Left ventricle myocardium superior (tissue), 1 donor: ENCODE measurements at regions not wholly inside any gene's neighbourhood (a gene's known extent, or its start where the extent isn't known, plus 50 kb on each side); places are given as distances from the start of the nearest gene placed in this dataset.

Source experiments
- ATAC-seq: fragments of 200-7000 bp; cut with Tn5 transposase; one replicate; pipeline ENCODE4 v1.9.1; 2020; ENCODE audit warnings: mild to moderate bottlenecking, moderate library complexity
- DNase-seq: peaks from one replicate; pipeline ENCODE4 v3.0.0-alpha.2; 2020
- intact Hi-C: fragments of 100-400 bp; cut with micrococcal nuclease; formaldehyde crosslinking; loops from one replicate; pipeline ENCODE4 v1.11.0; 2022
- donor health status: DM: no; HTN: yes; CAD: no; lungs with severe emphysema.

GRCh38 chr22:49100316-49100715, 727.4 kb downstream of the BRD1 start:
- DNase-seq: no peak
- intact Hi-C loops: no loop called here
- ATAC-seq: no peak

DNA sequence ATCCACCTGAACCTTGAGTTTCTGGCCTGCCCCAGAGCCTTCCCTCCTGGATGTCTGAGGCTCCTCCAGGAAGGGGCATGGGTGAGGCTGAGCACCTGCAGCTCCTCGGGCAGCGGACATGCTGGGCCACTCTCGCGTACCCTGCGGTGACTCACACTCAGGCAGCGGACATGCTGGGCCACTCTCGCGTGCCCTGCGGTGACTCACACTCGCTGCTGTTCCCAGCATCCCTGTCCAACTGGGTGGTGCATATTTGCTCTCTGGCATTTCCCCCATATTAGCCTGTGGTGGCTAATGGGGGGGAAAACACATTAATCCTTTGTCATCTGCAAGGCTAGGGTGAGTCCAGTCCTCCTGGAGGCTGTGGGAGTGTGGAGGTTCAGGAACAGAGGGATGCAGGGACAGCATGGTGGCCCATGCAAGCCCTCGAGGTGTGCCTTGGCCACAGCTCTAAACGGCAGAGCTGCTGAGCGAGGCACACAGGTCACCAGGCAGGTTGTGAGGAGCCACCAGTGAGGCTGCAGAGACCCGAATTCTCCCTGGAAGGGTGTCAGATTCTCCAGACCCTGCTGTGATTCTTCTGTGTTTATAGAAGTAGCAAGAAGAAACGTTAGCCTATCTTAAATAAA, 728.1 kb downstream of the BRD1 start:
- no peak for ATAC-seq

GRCh38 chr22:49099089-49099488, 728.6 kb downstream of the BRD1 start:
- ATAC-seq: no peak
- DNase-seq: no peak
- intact Hi-C loops: no loop called here

More for the DNA sequence above, 728.1 kb downstream of the BRD1 start:
- no peak for DNase-seq
- intact Hi-C loops: no loop called here

GRCh38 chr22:49097966-49098365, 729.7 kb downstream of the BRD1 start:
- intact Hi-C loops: no loop called here
- no peak for DNase-seq

GRCh38 chr22:49097171-49097925, 730.3 kb downstream of the BRD1 start:
- no peak for ATAC-seq
- intact Hi-C loops: no loop called here

More at GRCh38 chr22:49097966-49098365, 729.7 kb downstream of the BRD1 start:
- ATAC-seq: no peak

GRCh38 chr22:49096476-49096875, 731.2 kb downstream of the BRD1 start:
- no peak for ATAC-seq
- DNase-seq: no peak
- intact Hi-C loops: no loop called here

More at GRCh38 chr22:49097171-49097925, 730.3 kb downstream of the BRD1 start:
- no peak for DNase-seq

- no peak for ATAC-seq
- no peak for DNase-seq
- intact Hi-C loops: no loop called here
Observed at GRCh38 chr22:49095366-49095765, 732.3 kb downstream of the BRD1 start.

- DNase-seq (no peak), ATAC-seq (no peak)
- intact Hi-C loops: no loop called here
Observed at GRCh38 chr22:49094858-49095257, 732.8 kb downstream of the BRD1 start.

GRCh38 chr22:49094151-49094550, 733.5 kb downstream of the BRD1 start:
- intact Hi-C loops: no loop called here
- DNase-seq: no peak
- ATAC-seq: no peak

DNA sequence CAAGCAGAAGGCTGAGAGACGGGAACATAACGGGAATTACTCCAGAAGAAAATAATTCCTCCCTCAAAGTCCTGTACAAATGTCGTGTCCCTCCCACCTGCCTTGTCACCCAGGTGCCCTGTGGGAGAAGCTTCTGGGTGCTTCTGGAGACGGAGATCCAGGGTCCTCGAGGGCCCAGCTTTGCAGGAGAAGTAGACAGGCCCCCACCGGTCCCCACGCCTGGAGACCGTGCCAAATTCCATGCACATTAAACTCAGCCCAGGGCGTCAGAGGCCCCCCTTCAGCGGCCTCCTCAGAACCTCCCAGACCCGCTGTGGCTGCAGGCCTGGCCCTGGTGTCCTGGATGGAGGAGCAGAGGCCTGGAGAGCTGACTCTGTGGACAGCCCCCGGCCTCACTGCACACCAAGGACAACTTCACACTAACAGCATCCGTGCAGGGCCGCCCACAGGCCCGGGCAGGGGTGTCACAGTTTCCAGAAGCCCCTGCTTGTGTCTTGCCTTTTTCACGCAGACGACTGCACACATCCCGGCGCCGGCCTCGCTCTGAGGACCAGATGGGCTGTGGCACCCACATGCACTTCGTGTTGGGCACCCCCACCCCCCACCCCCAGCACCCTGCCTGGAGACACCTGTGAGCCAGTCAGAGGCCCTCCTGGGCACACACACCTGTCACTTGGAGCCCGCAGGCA, 734.3 kb downstream of the BRD1 start:
- intact Hi-C loops: no loop called here
- ATAC-seq (no peak), DNase-seq (no peak)

GRCh38 chr22:49092716-49093115, 735.0 kb downstream of the BRD1 start:
- intact Hi-C loops: no loop called here
- DNase-seq (no peak), ATAC-seq (no peak)

GRCh38 chr22:49091917-49092545, 735.6 kb downstream of the BRD1 start:
- ATAC-seq (no peak), DNase-seq (no peak)
- intact Hi-C loops: no loop called here

DNA sequence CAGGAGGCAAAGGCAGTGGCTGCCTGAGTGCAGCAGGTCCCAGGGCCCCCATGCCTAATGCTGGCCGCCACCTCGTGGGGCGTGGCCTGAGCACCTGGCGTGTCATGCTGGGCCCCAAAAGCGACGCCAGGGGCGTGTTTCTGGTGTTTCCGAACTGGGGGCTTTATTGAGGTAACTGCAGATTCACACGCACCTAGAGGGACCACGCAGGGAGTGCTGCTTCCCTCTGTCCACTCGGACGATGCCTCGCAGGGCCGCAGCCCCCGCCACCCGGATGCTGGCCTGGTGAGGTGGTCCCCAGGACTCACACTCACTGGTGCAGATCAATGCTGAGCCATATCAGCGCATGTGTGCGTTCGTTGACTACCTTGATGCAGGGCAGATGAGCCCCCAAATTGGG, 736.2 kb downstream of the BRD1 start:
- DNase-seq (no peak), ATAC-seq (no peak)
- intact Hi-C loops: no loop called here

DNA sequence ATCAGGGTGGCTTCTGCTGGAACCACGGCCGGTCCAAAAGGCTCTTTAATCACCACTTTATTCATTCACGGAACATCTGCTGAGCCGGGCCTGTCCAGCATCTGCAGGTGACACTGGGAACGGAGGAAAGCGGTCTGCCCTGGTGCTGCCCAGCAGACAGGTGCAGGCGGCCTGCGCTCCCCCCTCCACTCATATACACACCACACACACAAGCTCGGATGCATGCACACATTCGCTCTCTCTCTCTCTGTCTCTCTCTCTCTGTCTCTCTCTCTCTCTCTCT, 736.9 kb downstream of the BRD1 start:
- intact Hi-C loops: no loop called here
- DNase-seq (no peak), ATAC-seq (no peak)

GRCh38 chr22:49090061-49090852, 737.4 kb downstream of the BRD1 start:
- intact Hi-C loops: no loop called here

GRCh38 chr22:49088801-49089791, 738.6 kb downstream of the BRD1 start:
- DNase-seq (no peak), ATAC-seq (no peak)

More at GRCh38 chr22:49090061-49090852, 737.4 kb downstream of the BRD1 start:
- ATAC-seq: no peak
- no peak for DNase-seq

DNA sequence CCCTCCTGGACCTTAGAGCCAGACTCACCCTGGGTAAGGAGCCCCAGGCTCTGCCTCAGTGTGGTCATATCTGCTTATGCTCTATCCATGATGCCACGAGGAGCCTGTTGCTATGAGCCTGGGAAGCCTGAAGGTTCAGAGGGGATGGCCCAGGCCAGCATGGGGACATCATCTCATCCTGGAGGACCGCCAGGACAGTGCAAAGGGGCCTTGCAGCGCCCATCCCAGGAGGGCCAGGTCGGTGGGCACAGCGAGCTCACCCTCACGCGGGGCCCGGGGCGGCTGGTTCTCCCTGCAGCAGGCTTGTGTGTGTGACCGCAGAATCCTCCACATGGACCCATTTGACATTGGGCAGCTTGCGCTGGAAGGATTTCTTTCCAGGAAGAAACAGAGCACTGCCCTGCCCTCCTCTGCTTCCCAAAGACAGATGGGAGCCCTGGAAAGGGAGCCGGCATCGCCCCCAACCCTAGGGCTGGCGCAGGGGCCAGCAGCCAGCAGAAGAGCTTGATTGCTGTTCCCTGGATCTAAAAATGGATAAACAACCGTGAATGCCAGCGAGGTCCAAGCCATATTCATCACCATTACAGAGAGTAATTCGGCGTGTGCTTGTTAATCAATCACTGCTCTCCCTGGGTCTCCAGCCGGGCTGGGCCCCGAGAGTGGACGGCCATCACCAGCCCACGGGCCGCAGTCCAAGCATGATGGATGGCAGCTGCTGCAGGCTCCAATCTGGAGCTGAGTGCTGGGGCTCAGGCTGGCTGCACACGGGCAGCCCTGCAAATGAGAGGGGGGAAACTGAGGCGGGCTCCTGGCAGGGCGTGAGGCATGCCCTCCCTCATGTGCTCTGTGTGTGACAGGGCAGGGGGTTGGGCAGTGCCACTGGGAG, 739.7 kb downstream of the BRD1 start:
- intact Hi-C loops: no loop called here
- DNase-seq (no peak), ATAC-seq (no peak)

More at GRCh38 chr22:49088801-49089791, 738.6 kb downstream of the BRD1 start:
- intact Hi-C loops: no loop called here
